WTC11 (cell line): ENCODE measurements at regions not wholly inside any gene's neighbourhood (a gene's known extent, or its start where the extent isn't known, plus 50 kb on each side); places are given as distances from the start of the nearest gene placed in this dataset.

Experiments
- ATAC-seq: fragments of 200-7000 bp; cut with Tn5 transposase; 2 replicates; pipeline ENCODE4 v1.10.0; 2021; ENCODE audit warnings: mild to moderate bottlenecking, moderate library complexity
- CTCF ChIA-PET: fragments of 300-600 bp; sonication (Branson Sonifier 250); formaldehyde crosslinking; loops from one replicate; lab custom pipeline; 2021; ENCODE audit warnings: antibody characterized with exemption; lab: Charles Lee
- POLR2A ChIA-PET: fragments of 350-600 bp; sonication (Branson Sonifier 250); formaldehyde crosslinking; loops from one replicate; lab custom pipeline; 2021; ENCODE audit warnings: antibody characterized with exemption; lab: Charles Lee
- DNase-seq: peaks from one replicate; pipeline ENCODE4 v3.0.0; 2021; ENCODE audit warnings: low spot score
- H3K27ac Mint-ChIP-seq: 2 replicates; pipeline ENCODE4 v1.8.0; 2021; ENCODE audit warnings: mixed read lengths
- H3K27me3 Mint-ChIP-seq: 2 replicates; pipeline ENCODE4 v1.8.0; 2021; ENCODE audit warnings: low read depth, mild to moderate bottlenecking, moderate library complexity, mixed read lengths
- H3K36me3 Mint-ChIP-seq: 2 replicates; pipeline ENCODE4 v1.8.0; 2021; ENCODE audit warnings: mixed read lengths
- H3K4me1 Mint-ChIP-seq: 2 replicates; pipeline ENCODE4 v1.8.0; 2022; ENCODE audit warnings: mixed read lengths
- H3K4me3 Mint-ChIP-seq: 2 replicates; pipeline ENCODE4 v1.8.0; 2021; ENCODE audit warnings: mild to moderate bottlenecking, moderate library complexity, mixed read lengths
- H3K9me3 Mint-ChIP-seq: 2 replicates; pipeline ENCODE4 v1.8.0; 2021; ENCODE audit warnings: mixed read lengths
- ATF3 ChIP-seq: sonication (generic); formaldehyde crosslinking; conservative IDR thresholded peaks from 2 replicates; pipeline ENCODE4 v1.8.1; 2022; ENCODE audit warnings: mild to moderate bottlenecking, missing genetic modification reagents
- FOXJ3 ChIP-seq: sonication (generic); formaldehyde crosslinking; IDR thresholded peaks from 2 replicates; pipeline ENCODE4 v1.9.0; 2021; ENCODE audit warnings: missing genetic modification reagents, mild to moderate bottlenecking, borderline replicate concordance
- IRF2 ChIP-seq: sonication (generic); formaldehyde crosslinking; IDR thresholded peaks from 2 replicates; pipeline ENCODE4 v1.8.0; 2022; ENCODE audit warnings: low read depth, missing genetic modification reagents, borderline replicate concordance
- MYBL2 ChIP-seq: sonication (generic); formaldehyde crosslinking; IDR thresholded peaks from 2 replicates; pipeline ENCODE4 v1.8.1; 2023; ENCODE audit warnings: mild to moderate bottlenecking, moderate library complexity, missing genetic modification reagents
- PRDM15 ChIP-seq: sonication (generic); formaldehyde crosslinking; IDR thresholded peaks from 2 replicates; pipeline ENCODE4 v1.8.0; 2022; ENCODE audit warnings: missing genetic modification reagents
- PREB ChIP-seq: sonication (generic); formaldehyde crosslinking; IDR thresholded peaks from 2 replicates; pipeline ENCODE4 v1.8.1; 2022; ENCODE audit warnings: mild to moderate bottlenecking, missing genetic modification reagents, moderate library complexity, borderline replicate concordance
- PRRX2 ChIP-seq: fragments of 250-450 bp; sonication (Bioruptor Pico); IDR thresholded peaks from 2 replicates; pipeline ENCODE4 v1.8.0; 2021; ENCODE audit warnings: mild to moderate bottlenecking
- SP1 ChIP-seq: sonication (generic); formaldehyde crosslinking; conservative IDR thresholded peaks from 2 replicates; pipeline ENCODE4 v1.8.1; 2022; ENCODE audit warnings: missing genetic modification reagents
- TEAD1 ChIP-seq: sonication (generic); formaldehyde crosslinking; IDR thresholded peaks from 2 replicates; pipeline ENCODE4 v1.8.0; 2022; ENCODE audit warnings: mild to moderate bottlenecking, missing genetic modification reagents
- ZNF671 ChIP-seq: fragments of 250-450 bp; sonication (Bioruptor Pico); IDR thresholded peaks from 2 replicates; pipeline ENCODE4 v1.8.0; 2021; ENCODE audit warnings: mild to moderate bottlenecking
- TF ChIP-seq, protein P1 (sequence below): fragments of 250-450 bp; sonication (Bioruptor Pico); IDR thresholded peaks from 2 replicates; pipeline ENCODE4 v1.9.0; 2021; ENCODE audit warnings: mild to moderate bottlenecking, borderline replicate concordance
- TF ChIP-seq, protein P2 (sequence below): sonication (generic); formaldehyde crosslinking; IDR thresholded peaks from 2 replicates; pipeline ENCODE4 v1.8.1; 2023; ENCODE audit warnings: mild to moderate bottlenecking, missing genetic modification reagents, moderate library complexity
- TF ChIP-seq, protein P3 (sequence below): sonication (generic); formaldehyde crosslinking; IDR thresholded peaks from 2 replicates; pipeline ENCODE4 v1.8.1; 2023; ENCODE audit warnings: mild to moderate bottlenecking, missing genetic modification reagents
- TF ChIP-seq, protein P4 (sequence below): sonication (generic); formaldehyde crosslinking; IDR thresholded peaks from 2 replicates; pipeline ENCODE4 v1.8.0; 2022; ENCODE audit warnings: mild to moderate bottlenecking, missing genetic modification reagents

DNA sequence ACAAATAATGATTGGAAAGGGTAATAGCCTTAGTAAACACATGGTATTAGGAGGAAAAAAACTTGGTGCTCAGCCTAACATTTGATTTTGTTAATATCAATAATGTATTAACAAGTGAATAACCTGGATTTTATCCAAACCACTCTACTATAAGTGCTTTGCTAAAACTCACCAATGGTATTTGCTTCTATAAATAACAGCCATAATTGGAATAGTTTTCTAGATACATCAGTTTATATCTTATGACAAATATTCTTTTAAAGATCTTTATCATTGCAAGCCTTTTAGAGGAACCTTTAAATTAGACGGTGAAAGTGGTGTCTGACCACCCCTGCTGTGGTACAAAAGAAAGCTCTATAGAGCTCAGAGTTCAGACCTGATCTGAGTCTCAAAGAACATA, 123.9 kb downstream of the SHOX2 start (continued):
- TF ChIP-seq PRDM15 (CRISPR knock-in tag) (no peak), IRF2 (CRISPR knock-in tag) (no peak)
- TF ChIP-seq, protein P1, sequence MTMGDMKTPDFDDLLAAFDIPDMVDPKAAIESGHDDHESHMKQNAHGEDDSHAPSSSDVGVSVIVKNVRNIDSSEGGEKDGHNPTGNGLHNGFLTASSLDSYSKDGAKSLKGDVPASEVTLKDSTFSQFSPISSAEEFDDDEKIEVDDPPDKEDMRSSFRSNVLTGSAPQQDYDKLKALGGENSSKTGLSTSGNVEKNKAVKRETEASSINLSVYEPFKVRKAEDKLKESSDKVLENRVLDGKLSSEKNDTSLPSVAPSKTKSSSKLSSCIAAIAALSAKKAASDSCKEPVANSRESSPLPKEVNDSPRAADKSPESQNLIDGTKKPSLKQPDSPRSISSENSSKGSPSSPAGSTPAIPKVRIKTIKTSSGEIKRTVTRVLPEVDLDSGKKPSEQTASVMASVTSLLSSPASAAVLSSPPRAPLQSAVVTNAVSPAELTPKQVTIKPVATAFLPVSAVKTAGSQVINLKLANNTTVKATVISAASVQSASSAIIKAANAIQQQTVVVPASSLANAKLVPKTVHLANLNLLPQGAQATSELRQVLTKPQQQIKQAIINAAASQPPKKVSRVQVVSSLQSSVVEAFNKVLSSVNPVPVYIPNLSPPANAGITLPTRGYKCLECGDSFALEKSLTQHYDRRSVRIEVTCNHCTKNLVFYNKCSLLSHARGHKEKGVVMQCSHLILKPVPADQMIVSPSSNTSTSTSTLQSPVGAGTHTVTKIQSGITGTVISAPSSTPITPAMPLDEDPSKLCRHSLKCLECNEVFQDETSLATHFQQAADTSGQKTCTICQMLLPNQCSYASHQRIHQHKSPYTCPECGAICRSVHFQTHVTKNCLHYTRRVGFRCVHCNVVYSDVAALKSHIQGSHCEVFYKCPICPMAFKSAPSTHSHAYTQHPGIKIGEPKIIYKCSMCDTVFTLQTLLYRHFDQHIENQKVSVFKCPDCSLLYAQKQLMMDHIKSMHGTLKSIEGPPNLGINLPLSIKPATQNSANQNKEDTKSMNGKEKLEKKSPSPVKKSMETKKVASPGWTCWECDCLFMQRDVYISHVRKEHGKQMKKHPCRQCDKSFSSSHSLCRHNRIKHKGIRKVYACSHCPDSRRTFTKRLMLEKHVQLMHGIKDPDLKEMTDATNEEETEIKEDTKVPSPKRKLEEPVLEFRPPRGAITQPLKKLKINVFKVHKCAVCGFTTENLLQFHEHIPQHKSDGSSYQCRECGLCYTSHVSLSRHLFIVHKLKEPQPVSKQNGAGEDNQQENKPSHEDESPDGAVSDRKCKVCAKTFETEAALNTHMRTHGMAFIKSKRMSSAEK (CRISPR knock-in tag): no peak
- TF ChIP-seq, all 79 proteins: peak for 0

- no peaks in the 10 kb centered on the region for H3K9me3 Mint-ChIP-seq
- DNase-seq: no peak
- ChIA-PET POLR2A (no interaction called here), CTCF (no interaction called here)
- H3K4me1 Mint-ChIP-seq: no peaks in the 10 kb centered on the region
- H3K36me3 Mint-ChIP-seq: no peaks in the 10 kb centered on the region
- H3K27ac Mint-ChIP-seq: no peak overlapping the region
- no peak overlapping the region for H3K4me3 Mint-ChIP-seq
- TF ChIP-seq, protein P2, sequence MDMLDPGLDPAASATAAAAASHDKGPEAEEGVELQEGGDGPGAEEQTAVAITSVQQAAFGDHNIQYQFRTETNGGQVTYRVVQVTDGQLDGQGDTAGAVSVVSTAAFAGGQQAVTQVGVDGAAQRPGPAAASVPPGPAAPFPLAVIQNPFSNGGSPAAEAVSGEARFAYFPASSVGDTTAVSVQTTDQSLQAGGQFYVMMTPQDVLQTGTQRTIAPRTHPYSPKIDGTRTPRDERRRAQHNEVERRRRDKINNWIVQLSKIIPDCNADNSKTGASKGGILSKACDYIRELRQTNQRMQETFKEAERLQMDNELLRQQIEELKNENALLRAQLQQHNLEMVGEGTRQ (CRISPR knock-in tag): no peak
- TF ChIP-seq FOXJ3 (CRISPR knock-in tag) (no peak), PRRX2 (CRISPR knock-in tag) (no peak), TEAD1 (CRISPR knock-in tag) (no peak), PREB (CRISPR knock-in tag) (no peak), SP1 (CRISPR knock-in tag) (no peak)
- TF ChIP-seq, protein P3, sequence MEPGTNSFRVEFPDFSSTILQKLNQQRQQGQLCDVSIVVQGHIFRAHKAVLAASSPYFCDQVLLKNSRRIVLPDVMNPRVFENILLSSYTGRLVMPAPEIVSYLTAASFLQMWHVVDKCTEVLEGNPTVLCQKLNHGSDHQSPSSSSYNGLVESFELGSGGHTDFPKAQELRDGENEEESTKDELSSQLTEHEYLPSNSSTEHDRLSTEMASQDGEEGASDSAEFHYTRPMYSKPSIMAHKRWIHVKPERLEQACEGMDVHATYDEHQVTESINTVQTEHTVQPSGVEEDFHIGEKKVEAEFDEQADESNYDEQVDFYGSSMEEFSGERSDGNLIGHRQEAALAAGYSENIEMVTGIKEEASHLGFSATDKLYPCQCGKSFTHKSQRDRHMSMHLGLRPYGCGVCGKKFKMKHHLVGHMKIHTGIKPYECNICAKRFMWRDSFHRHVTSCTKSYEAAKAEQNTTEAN (CRISPR knock-in tag): no peak
- no peak for ATAC-seq
- no peaks in the 10 kb centered on the region for H3K27me3 Mint-ChIP-seq
Observed at GRCh38 chr3:157981819-157982218, 124.4 kb downstream of the SHOX2 start.

GRCh38 chr3:157979022-157979421, 127.2 kb downstream of the SHOX2 start:
- Mint-ChIP-seq H3K27ac (no peak overlapping the region), H3K36me3 (no peaks in the 10 kb centered on the region), H3K4me3 (no peak overlapping the region), H3K9me3 (no peaks in the 10 kb centered on the region), H3K4me1 (no peaks in the 10 kb centered on the region), H3K27me3 (no peaks in the 10 kb centered on the region)
- DNase-seq: no peak
- CTCF ChIA-PET: no interaction called here
- ATAC-seq: no peak
- POLR2A ChIA-PET: interaction anchor here (0.5 kb wide), 1 partner anchor 10 kb away, joined by 5 read pairs; no protein-coding TSS in a partner anchor
- TF ChIP-seq, protein P1 (CRISPR knock-in tag): no peak
- TF ChIP-seq ATF3 (no peak), ZNF671 (CRISPR knock-in tag) (no peak), MYBL2 (CRISPR knock-in tag) (no peak), PREB (CRISPR knock-in tag) (no peak)
- TF ChIP-seq, protein P4, sequence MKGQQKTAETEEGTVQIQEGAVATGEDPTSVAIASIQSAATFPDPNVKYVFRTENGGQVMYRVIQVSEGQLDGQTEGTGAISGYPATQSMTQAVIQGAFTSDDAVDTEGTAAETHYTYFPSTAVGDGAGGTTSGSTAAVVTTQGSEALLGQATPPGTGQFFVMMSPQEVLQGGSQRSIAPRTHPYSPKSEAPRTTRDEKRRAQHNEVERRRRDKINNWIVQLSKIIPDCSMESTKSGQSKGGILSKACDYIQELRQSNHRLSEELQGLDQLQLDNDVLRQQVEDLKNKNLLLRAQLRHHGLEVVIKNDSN (CRISPR knock-in tag): no peak
